ENCODE measurements at regions not wholly inside any gene's neighbourhood (a gene's known extent, or its start where the extent isn't known, plus 50 kb on each side); places are given as distances from the start of the nearest gene placed in this dataset.

- Mint-ChIP-seq H3K27me3 (ENCODE audit: low read depth) (peaks cover 3% of the 10 kb centered on the region), H3K4me3 (no peak overlapping the region), H3K9me3 (peaks cover 14% of the 10 kb centered on the region; the same call in 1 of the 2 replicates), H3K4me1 (peaks cover 59% of the 10 kb centered on the region), H3K36me3 (no peaks in the 10 kb centered on the region), H3K27ac (no peak overlapping the region)
- no peak for DNase-seq (ENCODE audit: low spot score)
- POLR2A ChIA-PET: no interaction called here
- CTCF ChIA-PET: interaction anchor here (4.2 kb wide), 1 partner anchor 10 kb away, joined by 20 read pairs; no protein-coding TSS in a partner anchor
- ATAC-seq: no peak
- no peak for TF ChIP-seq NFYB (CRISPR knock-in tag; conservative IDR thresholded peaks at IDR 0.05; ENCODE audit: low read depth)
- TF ChIP-seq SOX15 (CRISPR knock-in tag; IDR thresholded peaks at IDR 0.05): no peak
- TF ChIP-seq ZNF219 (CRISPR knock-in tag; IDR thresholded peaks at IDR 0.05; ENCODE audit: borderline replicate concordance): no peak
- TF ChIP-seq ZNF512 (CRISPR knock-in tag; IDR thresholded peaks at IDR 0.05; ENCODE audit: borderline replicate concordance): no peak
- no peak for TF ChIP-seq ZNF138 (CRISPR knock-in tag; conservative IDR thresholded peaks at IDR 0.05)
- TF ChIP-seq AR (CRISPR knock-in tag; IDR thresholded peaks at IDR 0.05): no peak
- no peak for TF ChIP-seq EMX1 (CRISPR knock-in tag; IDR thresholded peaks at IDR 0.05)
- no peak for TF ChIP-seq GABPB1 (CRISPR knock-in tag; IDR thresholded peaks at IDR 0.05)
- TF ChIP-seq MYBL2 (CRISPR knock-in tag; IDR thresholded peaks at IDR 0.05): no peak
- no peak for TF ChIP-seq USF2 (CRISPR knock-in tag; IDR thresholded peaks at IDR 0.05)
- no peak for TF ChIP-seq TEAD4 (CRISPR knock-in tag; IDR thresholded peaks at IDR 0.05)
- TF ChIP-seq ERG (CRISPR knock-in tag; IDR thresholded peaks at IDR 0.05): no peak
- TF ChIP-seq GRHL2 (CRISPR knock-in tag; IDR thresholded peaks at IDR 0.05; ENCODE audit: insufficient replicate concordance, severe bottlenecking): no peak
- no peak for TF ChIP-seq TP53 (CRISPR knock-in tag; IDR thresholded peaks at IDR 0.05)
- no peak for TF ChIP-seq ZMAT4 (CRISPR knock-in tag; IDR thresholded peaks at IDR 0.05)
- no peak for TF ChIP-seq ZNF121 (CRISPR knock-in tag; IDR thresholded peaks at IDR 0.05)
- no peak for TF ChIP-seq OVOL2 (CRISPR knock-in tag; IDR thresholded peaks at IDR 0.05; ENCODE audit: borderline replicate concordance)
These were observed 76.8 kb downstream of the SC5D start for GRCh38 chr11:121369366-121369765.

- H3K4me1 Mint-ChIP-seq: peaks cover 70% of the 10 kb centered on the region
These were observed 79.5 kb downstream of the SC5D start for GRCh38 chr11:121372028-121372427.

More at GRCh38 chr11:121372028-121372427, 79.5 kb downstream of the SC5D start:
- Mint-ChIP-seq H3K4me3 (no peak overlapping the region), H3K36me3 (no peaks in the 10 kb centered on the region), H3K27ac (peak overlapping the region; percentile 86), H3K27me3 (ENCODE audit: low read depth) (no peaks in the 10 kb centered on the region), H3K9me3 (peaks cover 8% of the 10 kb centered on the region; the same call in 1 of the 2 replicates)
- no peak for ATAC-seq
- no peak for DNase-seq (ENCODE audit: low spot score)
- CTCF ChIA-PET: no interaction called here
- TF ChIP-seq EMX1 (CRISPR knock-in tag; IDR thresholded peaks at IDR 0.05): no peak
- TF ChIP-seq PRDM15 (CRISPR knock-in tag; IDR thresholded peaks at IDR 0.05): no peak
- no peak for TF ChIP-seq AFF4 (CRISPR knock-in tag; IDR thresholded peaks at IDR 0.05; ENCODE audit: borderline replicate concordance)
- no peak for TF ChIP-seq MYBL2 (CRISPR knock-in tag; IDR thresholded peaks at IDR 0.05)
- TF ChIP-seq ATF1 (CRISPR knock-in tag; IDR thresholded peaks at IDR 0.05): no peak
- POLR2A ChIA-PET: no interaction called here

Measured in WTC11 (cell line).